ENCODE measurements at regions not wholly inside any gene's neighbourhood (a gene's known extent, or its start where the extent isn't known, plus 50 kb on each side); places are given as distances from the start of the nearest gene placed in this dataset.

GRCh38 chr6:169970306-169970988 lies 219.0 kb downstream of the ERMARD start:
- no peak overlapping the region for H3K4me3 ChIP-seq (ENCODE audit: low read depth, low read length)
- no peak for DNase-seq (ENCODE audit: low read depth)
- TF ChIP-seq CTCF (IDR thresholded peaks at IDR 0.05; ENCODE audit: insufficient read depth, low read length) = no peak

- no peak for DNase-seq (ENCODE audit: low read depth)
- no peak overlapping the region for H3K4me3 ChIP-seq (ENCODE audit: low read depth, low read length)
- no peak for TF ChIP-seq CTCF (IDR thresholded peaks at IDR 0.05; ENCODE audit: insufficient read depth, low read length)
Observed at GRCh38 chr6:169969372-169970099, 218.1 kb downstream of the ERMARD start.

GRCh38 chr6:169968541-169969270 lies 217.3 kb downstream of the ERMARD start:
- H3K4me3 ChIP-seq (ENCODE audit: low read depth, low read length) = no peak overlapping the region
- DNase-seq (ENCODE audit: low read depth) = no peak
- no peak for TF ChIP-seq CTCF (IDR thresholded peaks at IDR 0.05; ENCODE audit: insufficient read depth, low read length)

GRCh38 chr6:169967687-169968086 lies 216.3 kb downstream of the ERMARD start:
- H3K4me3 ChIP-seq (ENCODE audit: low read depth, low read length) = no peak overlapping the region
- no peak for DNase-seq (ENCODE audit: low read depth)

GRCh38 chr6:169966312-169967181 lies 215.1 kb downstream of the ERMARD start:
- no peak for TF ChIP-seq CTCF (IDR thresholded peaks at IDR 0.05; ENCODE audit: insufficient read depth, low read length)
- H3K4me3 ChIP-seq (ENCODE audit: low read depth, low read length) = no peak overlapping the region
- DNase-seq (ENCODE audit: low read depth) = no peak

More at GRCh38 chr6:169967687-169968086, 216.3 kb downstream of the ERMARD start:
- no peak for TF ChIP-seq CTCF (IDR thresholded peaks at IDR 0.05; ENCODE audit: insufficient read depth, low read length)

- no peak for DNase-seq (ENCODE audit: low read depth)
- H3K4me3 ChIP-seq (ENCODE audit: low read depth, low read length) = no peak overlapping the region
- TF ChIP-seq CTCF (IDR thresholded peaks at IDR 0.05; ENCODE audit: insufficient read depth, low read length) = no peak
Observed at GRCh38 chr6:169965657-169966311, 214.4 kb downstream of the ERMARD start.
